KMS-11 (cell line): ENCODE measurements at regions not wholly inside any gene's neighbourhood (a gene's known extent, or its start where the extent isn't known, plus 50 kb on each side); places are given as distances from the start of the nearest gene placed in this dataset.

ENCODE experiments used
- H2AFZ ChIP-seq: fragments of 200-600 bp; sonication (generic); 2 replicates; pipeline ENCODE4 v1.6.1; 2016; ENCODE audit warnings: antibody characterized with exemption, mixed run types, low read depth
- H3K27ac ChIP-seq: fragments of 200-600 bp; sonication (generic); 2 replicates; pipeline ENCODE4 v1.6.1; 2016; ENCODE audit warnings: mild to moderate bottlenecking, mixed run types
- H3K27me3 ChIP-seq: fragments of 200-600 bp; sonication (generic); 2 replicates; pipeline ENCODE4 v1.6.1; 2017; ENCODE audit warnings: mild to moderate bottlenecking, low read depth, mixed run types, moderate library complexity; ENCODE audit not compliant: insufficient read depth
- H3K36me3 ChIP-seq: fragments of 200-600 bp; sonication (generic); 2 replicates; pipeline ENCODE4 v1.6.1; 2017; ENCODE audit warnings: mild to moderate bottlenecking, mixed run types; ENCODE audit not compliant: insufficient read depth
- H3K4me1 ChIP-seq: fragments of 200-600 bp; sonication (generic); 2 replicates; pipeline ENCODE4 v1.6.1; 2016; ENCODE audit warnings: mild to moderate bottlenecking, low read depth, mixed run types; ENCODE audit not compliant: poor library complexity, severe bottlenecking
- H3K4me2 ChIP-seq: fragments of 200-600 bp; sonication (generic); 2 replicates; pipeline ENCODE4 v1.7.0; 2016; ENCODE audit warnings: mild to moderate bottlenecking, mixed run types
- H3K4me3 ChIP-seq: fragments of 200-600 bp; sonication (generic); IDR thresholded peaks from 2 replicates; pipeline ENCODE4 v1.6.1; 2017; ENCODE audit warnings: low read depth, low read length, mixed read lengths; ENCODE audit not compliant: insufficient read depth
- H3K79me2 ChIP-seq: fragments of 200-600 bp; sonication (generic); 2 replicates; pipeline ENCODE4 v1.6.1; 2016; ENCODE audit warnings: low read depth, mixed run types; ENCODE audit not compliant: insufficient read depth
- H3K9ac ChIP-seq: fragments of 200-600 bp; sonication (generic); 2 replicates; pipeline ENCODE4 v1.6.1; 2016; ENCODE audit warnings: mild to moderate bottlenecking, mixed run types
- H4K20me1 ChIP-seq: fragments of 200-600 bp; sonication (generic); 2 replicates; pipeline ENCODE4 v1.6.1; 2016; ENCODE audit warnings: mild to moderate bottlenecking, mixed run types; ENCODE audit not compliant: insufficient read depth
- CTCF ChIP-seq: fragments of 200-600 bp; sonication (generic); conservative IDR thresholded peaks from 2 replicates; pipeline ENCODE4 v1.6.1; 2017; ENCODE audit warnings: low read depth, mild to moderate bottlenecking, antibody characterized with exemption, low read length, moderate library complexity, mixed read lengths

- Histone ChIP-seq H3K27ac (no peak overlapping the region), H3K79me2 (no peaks in the 10 kb centered on the region), H3K4me3 (no peak overlapping the region), H3K27me3 (no peaks in the 10 kb centered on the region), H3K4me2 (no peak overlapping the region), H3K36me3 (no peaks in the 10 kb centered on the region), H3K9ac (no peak overlapping the region), H2AFZ (no peak overlapping the region), H3K4me1 (no peaks in the 10 kb centered on the region), H4K20me1 (no peaks in the 10 kb centered on the region)
- TF ChIP-seq CTCF, result no peak
Observed at GRCh38 chr1:80402625-80403024, 1396.1 kb upstream of the ADGRL4 start.

- H3K4me3 ChIP-seq, result no peak overlapping the region
Observed at GRCh38 chr1:80401757-80402156, 1395.2 kb upstream of the ADGRL4 start.

GRCh38 chr1:80392529-80392928, 1386.0 kb upstream of the ADGRL4 start:
- Histone ChIP-seq H3K9ac (no peak overlapping the region), H3K79me2 (no peaks in the 10 kb centered on the region), H3K36me3 (no peaks in the 10 kb centered on the region), H3K4me1 (no peaks in the 10 kb centered on the region), H3K27ac (no peak overlapping the region), H4K20me1 (no peaks in the 10 kb centered on the region), H3K4me3 (no peak overlapping the region), H3K4me2 (no peak overlapping the region), H3K27me3 (no peaks in the 10 kb centered on the region), H2AFZ (no peak overlapping the region)
- no peak for TF ChIP-seq CTCF

More at GRCh38 chr1:80401757-80402156, 1395.2 kb upstream of the ADGRL4 start:
- Histone ChIP-seq H3K9ac (no peak overlapping the region), H3K36me3 (no peaks in the 10 kb centered on the region), H3K79me2 (no peaks in the 10 kb centered on the region), H3K27ac (no peak overlapping the region), H4K20me1 (no peaks in the 10 kb centered on the region), H2AFZ (no peak overlapping the region), H3K4me1 (no peaks in the 10 kb centered on the region), H3K27me3 (no peaks in the 10 kb centered on the region), H3K4me2 (no peak overlapping the region)
- no peak for TF ChIP-seq CTCF

GRCh38 chr1:80385650-80386049, 1379.1 kb upstream of the ADGRL4 start:
- Histone ChIP-seq H2AFZ (no peak overlapping the region), H3K27ac (no peak overlapping the region), H4K20me1 (no peaks in the 10 kb centered on the region), H3K4me2 (no peak overlapping the region), H3K27me3 (no peaks in the 10 kb centered on the region), H3K9ac (no peak overlapping the region), H3K4me1 (no peaks in the 10 kb centered on the region), H3K79me2 (no peaks in the 10 kb centered on the region), H3K4me3 (no peak overlapping the region), H3K36me3 (no peaks in the 10 kb centered on the region)
- no peak for TF ChIP-seq CTCF
